GM21526 (cell line): ENCODE measurements at regions not wholly inside any gene's neighbourhood (a gene's known extent, or its start where the extent isn't known, plus 50 kb on each side); places are given as distances from the start of the nearest gene placed in this dataset.

Experiments used
- ATAC-seq: cut with Tn5 transposase; IDR thresholded peaks from one replicate; pipeline ENCODE4 v1.9.1; 2021; ENCODE audit warnings: moderate library complexity; ENCODE audit not compliant: unreplicated experiment, low FRiP score

- ATAC-seq = no peak
These were observed 279.3 kb downstream of the BMP7 start for GRCh38 chr20:56986931-56987720.

GRCh38 chr20:56987986-56988385, 278.5 kb downstream of the BMP7 start:
- no peak for ATAC-seq

- ATAC-seq = no peak
These were observed 278.0 kb downstream of the BMP7 start for GRCh38 chr20:56988446-56988845.

GRCh38 chr20:56989516-56989915, 276.9 kb downstream of the BMP7 start:
- ATAC-seq = no peak

- ATAC-seq = no peak
These were observed 273.4 kb downstream of the BMP7 start for GRCh38 chr20:56993020-56993559.

- ATAC-seq = no peak
These were observed 272.4 kb downstream of the BMP7 start for GRCh38 chr20:56994006-56994405.

- no peak for ATAC-seq
These were observed 271.3 kb downstream of the BMP7 start for GRCh38 chr20:56995149-56995548.

- ATAC-seq = no peak
These were observed 270.8 kb downstream of the BMP7 start for GRCh38 chr20:56995635-56996075.

GRCh38 chr20:56996533-56996932, 269.9 kb downstream of the BMP7 start:
- ATAC-seq = no peak

- ATAC-seq = no peak
These were observed 268.0 kb downstream of the BMP7 start for GRCh38 chr20:56998438-56998837.

GRCh38 chr20:57000441-57000968, 265.9 kb downstream of the BMP7 start:
- no peak for ATAC-seq

GRCh38 chr20:57001126-57001767, 265.2 kb downstream of the BMP7 start:
- ATAC-seq = no peak

- ATAC-seq = no peak
These were observed 264.3 kb downstream of the BMP7 start for GRCh38 chr20:57002066-57002570.

- no peak for ATAC-seq
These were observed 263.4 kb downstream of the BMP7 start for GRCh38 chr20:57003012-57003411.

GRCh38 chr20:57004416-57004815, 262.0 kb downstream of the BMP7 start:
- no peak for ATAC-seq

GRCh38 chr20:57004951-57005933, 261.2 kb downstream of the BMP7 start:
- no peak for ATAC-seq

- peak; percentile 26 for ATAC-seq
These were observed 259.9 kb downstream of the BMP7 start for GRCh38 chr20:57006411-57007170.

- ATAC-seq = peak; percentile 49
These were observed 259.3 kb downstream of the BMP7 start for GRCh38 chr20:57007171-57007540.

GRCh38 chr20:57008217-57008616, 258.2 kb downstream of the BMP7 start:
- no peak for ATAC-seq
